Stimulated activated naive CD8-positive, alpha-beta T cell treated with anti-CD3 and anti-CD28 coated beads, Interleukin-15, amount 100 ng/mL, for 72 hours (primary cell): ENCODE measurements at regions not wholly inside any gene's neighbourhood (a gene's known extent, or its start where the extent isn't known, plus 50 kb on each side); places are given as distances from the start of the nearest gene placed in this dataset.
"Not testable (repeated sequence)": the region's sequence is repeated elsewhere in the genome, so short reads cannot be mapped to it uniquely, and the experiment has no call there.

Experiments
- ATAC-seq: fragments of 150-1000 bp; cut with Tn5 transposase; 2 replicates; pipeline ENCODE4 v1.10.0; 2021; ENCODE audit warnings: mild to moderate bottlenecking, moderate library complexity
- DNase-seq, 2 donors: peaks; one replicate each; pipeline ENCODE4 v3.0.0; 2021 to 2022
- H3K27ac Mint-ChIP-seq, 2 donors: one replicate each; pipeline ENCODE4 v1.8.0; 2022; ENCODE audit warnings: mild to moderate bottlenecking in 2 of 2, mixed read lengths in 2 of 2, moderate library complexity in 2 of 2
- H3K27me3 Mint-ChIP-seq: one replicate; pipeline ENCODE4 v1.8.0; 2022; ENCODE audit warnings: mixed read lengths
- H3K4me1 Mint-ChIP-seq: one replicate; pipeline ENCODE4 v1.8.0; 2022; ENCODE audit warnings: mild to moderate bottlenecking, mixed read lengths
- H3K4me3 Mint-ChIP-seq, 2 donors: one replicate each; pipeline ENCODE4 v1.8.0; 2022; ENCODE audit warnings: mild to moderate bottlenecking in 2 of 2, mixed read lengths in 2 of 2, moderate library complexity in 1 of 2
- H3K9me3 Mint-ChIP-seq, 2 donors: one replicate each; pipeline ENCODE4 v1.8.0; 2022; ENCODE audit warnings: mixed read lengths in 2 of 2

- Mint-ChIP-seq H3K27ac (no peak overlapping the region), H3K9me3 (peaks cover 4 to 5% of the 10 kb centered on the region in 2 donors), H3K27me3 (no peaks in the 10 kb centered on the region), H3K4me3 (no peak overlapping the region), H3K4me1 (no peaks in the 10 kb centered on the region)
- no peak for ATAC-seq
- DNase-seq, result no peak
These were observed 232.2 kb downstream of the MAP2K6 start for GRCh38 chr17:69646729-69647128.

GRCh38 chr17:69650881-69651280 is 236.4 kb downstream of the MAP2K6 start:
- Mint-ChIP-seq H3K27ac (no peak overlapping the region), H3K4me3 (no peak overlapping the region), H3K4me1 (no peaks in the 10 kb centered on the region), H3K27me3 (no peaks in the 10 kb centered on the region), H3K9me3 (peaks cover 10 to 16% of the 10 kb centered on the region in 2 donors)
- DNase-seq (no peak), ATAC-seq (no peak)

DNA sequence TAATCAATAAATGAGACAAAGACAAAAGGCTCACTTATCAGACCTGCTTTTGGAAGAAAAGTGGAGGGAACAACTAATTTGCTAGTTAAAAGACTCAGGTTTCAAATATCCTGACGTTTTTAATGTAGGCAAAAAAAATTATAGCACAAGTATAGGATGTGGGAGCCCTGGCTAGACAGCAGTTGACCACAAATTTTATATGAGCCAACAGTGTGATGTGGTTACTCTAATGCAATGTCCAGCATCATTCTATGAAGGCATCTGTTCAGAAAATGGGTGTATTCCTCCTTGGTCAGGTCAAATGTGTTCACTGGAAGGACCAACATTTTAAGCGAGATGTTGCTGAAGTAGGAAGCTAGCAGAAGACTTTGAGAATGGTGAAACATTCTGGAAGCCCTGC is 237.4 kb downstream of the MAP2K6 start:
- no peak for ATAC-seq
- DNase-seq, result no peak
- H3K27ac Mint-ChIP-seq, result no peak overlapping the region
- no peaks in the 10 kb centered on the region for H3K27me3 Mint-ChIP-seq
- peaks cover 10 to 16% of the 10 kb centered on the region in 2 donors for H3K9me3 Mint-ChIP-seq
- H3K4me3 Mint-ChIP-seq, result no peak overlapping the region
- no peaks in the 10 kb centered on the region for H3K4me1 Mint-ChIP-seq

DNA sequence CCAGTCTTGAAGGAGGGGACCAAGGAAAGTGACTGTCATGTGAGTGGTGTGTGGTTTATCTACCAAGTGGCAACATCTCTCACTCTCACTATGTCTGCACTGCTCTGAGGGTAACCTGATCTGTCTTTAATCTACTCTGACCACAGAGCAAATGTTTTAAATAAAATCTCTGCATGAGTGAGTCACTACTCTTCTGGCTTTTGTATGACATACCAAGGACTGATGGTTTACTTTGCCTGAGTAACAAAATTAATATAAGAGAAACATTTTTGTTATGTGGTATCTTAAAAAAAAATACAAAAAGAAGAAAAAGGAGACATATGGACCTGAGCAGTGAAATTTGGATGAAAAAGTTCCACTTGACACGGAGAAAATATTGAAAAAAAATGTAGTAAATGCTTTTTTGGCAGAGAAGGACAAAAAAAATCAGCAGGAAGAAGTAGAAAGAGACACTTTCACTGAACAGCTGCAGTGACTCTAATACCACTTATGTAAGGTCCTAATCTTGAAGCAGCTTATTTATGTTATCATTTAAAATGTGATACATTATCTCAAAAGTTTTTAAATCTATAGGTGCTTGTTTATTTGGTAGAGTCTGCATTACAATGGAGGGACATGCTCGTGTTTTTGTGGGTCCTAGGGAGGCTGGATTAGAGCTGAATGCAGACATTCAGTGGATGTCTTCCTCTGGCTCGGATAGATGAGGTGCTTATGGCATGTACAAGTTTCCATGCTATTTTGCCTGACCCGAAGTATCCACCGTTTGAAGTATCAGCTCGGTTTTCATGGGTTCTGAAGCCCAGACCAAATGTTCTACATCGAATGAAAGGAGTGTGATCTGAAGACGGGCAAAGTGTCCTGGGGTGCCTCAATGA is 240.7 kb downstream of the MAP2K6 start:
- Mint-ChIP-seq H3K4me1 (no peaks in the 10 kb centered on the region), H3K27ac (peak overlapping the region in 1 of 2 donors; percentile 38), H3K27me3 (peaks cover 6% of the 10 kb centered on the region), H3K9me3 (peaks cover 11 to 14% of the 10 kb centered on the region in 2 donors), H3K4me3 (no peak overlapping the region)
- ATAC-seq, result peak; percentile 81
- DNase-seq, result no peak

DNA sequence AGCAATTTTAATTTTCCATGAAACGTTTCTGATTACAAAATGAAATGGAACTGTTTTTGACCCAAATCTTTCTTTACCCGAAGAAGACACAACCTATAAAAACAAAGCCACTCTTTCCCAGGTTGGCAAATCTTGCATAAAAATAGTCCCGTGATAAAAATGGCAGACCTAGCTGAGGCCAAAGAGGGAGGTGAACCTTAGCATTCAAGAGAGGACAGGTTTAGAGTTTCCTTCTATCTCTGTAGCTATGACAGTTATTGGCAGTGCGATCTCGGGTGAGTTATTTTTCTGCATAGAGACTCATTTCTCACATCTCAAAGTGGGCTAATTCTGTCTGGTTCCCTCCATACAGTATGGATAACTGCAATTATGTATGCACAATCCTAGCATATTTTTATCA is 241.4 kb downstream of the MAP2K6 start:
- DNase-seq, result no peak
- no peak for ATAC-seq
- peaks cover 11 to 14% of the 10 kb centered on the region in 2 donors for H3K9me3 Mint-ChIP-seq
- no peak overlapping the region for H3K4me3 Mint-ChIP-seq
- H3K27ac Mint-ChIP-seq, result no peak overlapping the region
- peaks cover 6% of the 10 kb centered on the region for H3K27me3 Mint-ChIP-seq
- H3K4me1 Mint-ChIP-seq, result no peaks in the 10 kb centered on the region

GRCh38 chr17:69669441-69670178 is 255.1 kb downstream of the MAP2K6 start:
- DNase-seq (no peak), ATAC-seq (no peak)
- Mint-ChIP-seq H3K27me3 (no peaks in the 10 kb centered on the region), H3K4me3 (no peak overlapping the region), H3K4me1 (no peaks in the 10 kb centered on the region), H3K27ac (no peak overlapping the region), H3K9me3 (no peaks in the 10 kb centered on the region)

- no peaks in the 10 kb centered on the region for H3K27me3 Mint-ChIP-seq
- DNase-seq (no peak), ATAC-seq (no peak)
- H3K9me3 Mint-ChIP-seq, result no peaks in the 10 kb centered on the region
- H3K4me3 Mint-ChIP-seq, result no peak overlapping the region
- H3K4me1 Mint-ChIP-seq, result no peaks in the 10 kb centered on the region
- H3K27ac Mint-ChIP-seq, result no peak overlapping the region
These were observed 258.4 kb downstream of the MAP2K6 start for GRCh38 chr17:69672924-69673323.

DNA sequence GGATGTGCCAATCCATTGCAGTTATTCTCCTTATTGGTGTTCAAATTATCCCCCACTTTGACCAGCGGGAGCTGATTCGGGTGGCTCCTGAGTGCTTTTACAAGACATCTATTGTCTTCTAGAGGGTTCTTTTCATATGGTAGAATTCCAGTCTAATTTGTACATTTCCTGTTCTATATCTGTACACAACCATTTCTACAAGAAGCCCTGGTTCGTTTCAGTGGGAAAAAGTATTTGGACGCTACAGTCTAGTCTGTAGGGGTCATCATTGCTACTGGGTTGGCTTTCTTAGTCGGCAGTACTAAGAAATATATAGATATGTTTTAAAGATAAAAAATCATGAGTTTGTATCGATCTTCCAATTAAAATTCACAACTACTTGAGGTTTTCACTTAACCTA is 262.6 kb downstream of the MAP2K6 start:
- H3K27ac Mint-ChIP-seq, result no peak overlapping the region
- ATAC-seq (no peak), DNase-seq (no peak)
- no peaks in the 10 kb centered on the region for H3K4me1 Mint-ChIP-seq
- H3K4me3 Mint-ChIP-seq, result no peak overlapping the region
- no peaks in the 10 kb centered on the region for H3K27me3 Mint-ChIP-seq
- H3K9me3 Mint-ChIP-seq, result peaks cover 6 to 8% of the 10 kb centered on the region in 2 donors

- H3K27me3 Mint-ChIP-seq, result no peaks in the 10 kb centered on the region
- peaks cover 6 to 10% of the 10 kb centered on the region in 2 donors for H3K9me3 Mint-ChIP-seq
- no peak overlapping the region for H3K4me3 Mint-ChIP-seq
- no peak for ATAC-seq
- H3K4me1 Mint-ChIP-seq, result no peaks in the 10 kb centered on the region
- no peak overlapping the region for H3K27ac Mint-ChIP-seq
- no peak for DNase-seq
These were observed 263.7 kb downstream of the MAP2K6 start for GRCh38 chr17:69678206-69678605.

GRCh38 chr17:69679829-69680228 is 265.3 kb downstream of the MAP2K6 start:
- DNase-seq (no peak), ATAC-seq (no peak)
- H3K27me3 Mint-ChIP-seq, result peaks cover 4% of the 10 kb centered on the region
- no peak overlapping the region for H3K27ac Mint-ChIP-seq
- no peak overlapping the region for H3K4me3 Mint-ChIP-seq
- peaks cover 9 to 15% of the 10 kb centered on the region in 2 donors for H3K9me3 Mint-ChIP-seq
- no peaks in the 10 kb centered on the region for H3K4me1 Mint-ChIP-seq

DNA sequence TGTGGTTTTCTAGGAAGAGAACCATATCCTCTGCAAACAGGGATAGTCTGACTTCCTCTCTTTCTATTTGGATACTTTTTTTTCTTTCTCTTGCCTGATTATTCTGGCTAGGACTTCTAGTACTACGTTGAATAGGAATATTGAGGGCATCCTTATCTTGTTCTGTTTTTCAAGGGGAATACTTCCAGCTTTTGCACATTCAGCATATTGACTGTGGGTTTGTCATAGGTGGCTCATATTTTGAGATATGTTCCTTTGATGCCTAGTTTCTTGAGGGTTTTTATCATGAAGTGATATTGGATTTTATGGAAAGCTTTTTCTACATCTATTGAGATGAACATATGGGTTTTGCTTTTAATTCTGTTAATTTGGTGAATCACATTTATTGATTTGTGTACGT is 269.8 kb downstream of the MAP2K6 start:
- H3K4me1 Mint-ChIP-seq, result no peaks in the 10 kb centered on the region
- peaks cover 40 to 46% of the 10 kb centered on the region in 2 donors for H3K9me3 Mint-ChIP-seq
- ATAC-seq (no peak), DNase-seq (no peak)
- H3K4me3 Mint-ChIP-seq, result no peak overlapping the region
- H3K27ac Mint-ChIP-seq, result no peak overlapping the region
- peaks cover 36% of the 10 kb centered on the region for H3K27me3 Mint-ChIP-seq

GRCh38 chr17:69685150-69685549 is 270.7 kb downstream of the MAP2K6 start:
- ATAC-seq, result not testable (repeated sequence)

GRCh38 chr17:69690531-69690930 is 276.0 kb downstream of the MAP2K6 start:
- H3K4me1 Mint-ChIP-seq, result no peaks in the 10 kb centered on the region
- H3K27me3 Mint-ChIP-seq, result peaks cover 27% of the 10 kb centered on the region
- H3K27ac Mint-ChIP-seq, result no peak overlapping the region
- ATAC-seq (no peak), DNase-seq (no peak)
- H3K4me3 Mint-ChIP-seq, result no peak overlapping the region
- H3K9me3 Mint-ChIP-seq, result peaks cover 29 to 33% of the 10 kb centered on the region in 2 donors

More at GRCh38 chr17:69685150-69685549, 270.7 kb downstream of the MAP2K6 start:
- not testable (repeated sequence) for H3K4me1 Mint-ChIP-seq, DNase-seq, H3K27ac Mint-ChIP-seq, H3K4me3 Mint-ChIP-seq
- Mint-ChIP-seq H3K27me3 (peaks cover 38% of the 10 kb centered on the region), H3K9me3 (peaks cover 45 to 49% of the 10 kb centered on the region in 2 donors)

DNA sequence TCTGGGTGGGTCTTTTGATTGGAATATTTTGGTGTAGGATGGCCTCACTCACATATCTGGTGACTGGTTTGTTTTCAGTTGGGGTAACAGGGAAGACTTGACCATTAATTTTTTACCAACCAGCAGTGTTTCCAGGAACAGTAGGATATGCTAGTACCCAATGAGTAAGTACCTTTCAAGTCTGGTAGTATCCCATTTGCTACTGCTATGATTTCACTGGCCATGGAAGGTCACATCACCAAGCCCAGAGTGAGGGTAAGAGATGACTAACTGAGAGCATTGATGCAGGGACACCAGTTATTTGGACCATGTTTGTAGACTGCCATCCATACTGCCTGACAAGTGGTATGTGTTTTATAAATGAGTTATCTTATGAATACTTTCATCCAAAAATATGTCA is 277.7 kb downstream of the MAP2K6 start:
- DNase-seq, result no peak
- no peak overlapping the region for H3K27ac Mint-ChIP-seq

DNA sequence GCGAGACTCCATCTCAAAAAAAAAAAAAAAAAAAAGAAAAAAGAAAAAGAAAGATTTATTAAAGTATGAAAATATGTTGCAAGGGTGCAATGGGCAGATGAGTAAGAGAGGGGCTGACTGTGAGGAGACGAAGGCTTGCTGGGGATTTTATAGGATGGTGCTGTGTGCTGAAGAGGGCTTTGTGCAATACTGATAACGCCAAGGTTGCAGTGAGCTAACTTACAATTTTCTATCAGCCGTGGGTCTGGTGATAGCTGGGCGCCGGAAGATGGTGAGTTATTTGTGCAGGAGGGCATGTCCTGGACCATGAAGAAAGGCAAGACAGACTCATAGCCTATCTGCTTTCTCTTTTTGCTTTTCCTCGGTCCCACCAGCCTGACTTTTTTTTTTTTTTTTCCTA is 281.1 kb downstream of the MAP2K6 start:
- Mint-ChIP-seq H3K27ac (no peak overlapping the region), H3K4me1 (no peaks in the 10 kb centered on the region), H3K9me3 (peaks cover 13 to 27% of the 10 kb centered on the region in 2 donors), H3K27me3 (no peaks in the 10 kb centered on the region), H3K4me3 (no peak overlapping the region)
- DNase-seq (no peak), ATAC-seq (no peak)

More for the DNA sequence above, 277.7 kb downstream of the MAP2K6 start:
- ATAC-seq, result no peak
- H3K27me3 Mint-ChIP-seq, result peaks cover 16% of the 10 kb centered on the region
- peaks cover 20 to 21% of the 10 kb centered on the region in 2 donors for H3K9me3 Mint-ChIP-seq
- H3K4me3 Mint-ChIP-seq, result no peak overlapping the region
- H3K4me1 Mint-ChIP-seq, result no peaks in the 10 kb centered on the region

DNA sequence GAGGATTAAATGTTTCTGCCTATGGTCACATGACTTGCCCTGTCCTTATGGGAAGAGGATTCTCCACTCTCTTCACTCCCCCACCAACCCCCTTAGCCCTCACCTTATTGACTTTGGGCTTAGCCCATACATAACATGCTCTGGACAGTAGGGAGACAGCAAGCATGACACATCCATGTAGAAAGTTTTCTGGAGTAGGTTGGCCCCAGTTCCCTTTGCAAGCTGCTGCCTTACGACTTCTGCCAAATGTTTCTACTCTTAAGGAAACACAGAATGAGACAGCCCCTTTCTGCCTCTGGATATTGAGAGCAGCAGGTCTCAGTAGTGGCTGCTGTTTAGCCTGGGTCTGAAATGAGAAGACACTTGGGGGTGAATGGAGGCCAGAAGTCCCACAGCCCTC is 282.2 kb downstream of the MAP2K6 start:
- Mint-ChIP-seq H3K4me1 (no peaks in the 10 kb centered on the region), H3K27me3 (no peaks in the 10 kb centered on the region), H3K27ac (no peak overlapping the region), H3K9me3 (peaks cover 13 to 27% of the 10 kb centered on the region in 2 donors), H3K4me3 (no peak overlapping the region)
- ATAC-seq, result no peak
- no peak for DNase-seq
